Endodermal cell (in vitro differentiated cells): ENCODE measurements at regions not wholly inside any gene's neighbourhood (a gene's known extent, or its start where the extent isn't known, plus 50 kb on each side); places are given as distances from the start of the nearest gene placed in this dataset.

Experiments
- DNase-seq: peaks from one replicate; pipeline ENCODE4 v3.0.0-alpha.2; 2017
- H3K27ac ChIP-seq: 2 replicates; pipeline ENCODE4 v1.5.1; 2013; ENCODE audit warnings: mild to moderate bottlenecking, low read depth, low read length, moderate library complexity
- H3K27me3 ChIP-seq: 2 replicates; pipeline ENCODE4 v1.6.1; 2013; ENCODE audit warnings: mild to moderate bottlenecking, low read length, moderate library complexity; ENCODE audit not compliant: insufficient read depth, control insufficient read depth, poor library complexity, severe bottlenecking
- H3K36me3 ChIP-seq: 2 replicates; pipeline ENCODE4 v1.7.0; 2013; ENCODE audit warnings: mild to moderate bottlenecking, low read length, moderate library complexity; ENCODE audit not compliant: control insufficient read depth, insufficient read depth
- H3K4me1 ChIP-seq: one replicate; pipeline ENCODE4 v1.7.0; 2013; ENCODE audit warnings: low read length; ENCODE audit not compliant: control insufficient read depth, insufficient read depth
- H3K4me3 ChIP-seq: 2 replicates; pipeline ENCODE4 v1.5.1; 2013; ENCODE audit warnings: mild to moderate bottlenecking, low read length, moderate library complexity
- H3K9ac ChIP-seq: 2 replicates; pipeline ENCODE4 v1.6.1; 2013; ENCODE audit warnings: mild to moderate bottlenecking, low read length, moderate library complexity; ENCODE audit not compliant: poor library complexity, severe bottlenecking; ENCODE audit errors: extremely low read depth
- H3K9me3 ChIP-seq: 2 replicates; pipeline ENCODE4 v1.6.1; 2013; ENCODE audit warnings: mild to moderate bottlenecking, low read length, moderate library complexity; ENCODE audit not compliant: control insufficient read depth
- H3K27ac Mint-ChIP-seq: 2 replicates; pipeline ENCODE4 v1.8.0; 2020; ENCODE audit warnings: mixed read lengths
- H3K27me3 Mint-ChIP-seq: 2 replicates; pipeline ENCODE4 v1.8.0; 2021; ENCODE audit warnings: mild to moderate bottlenecking, mixed read lengths; ENCODE audit not compliant: insufficient read depth
- H3K36me3 Mint-ChIP-seq: 2 replicates; pipeline ENCODE4 v1.8.0; 2020; ENCODE audit warnings: low read depth, mixed read lengths
- H3K4me1 Mint-ChIP-seq: 2 replicates; pipeline ENCODE4 v1.8.0; 2020; ENCODE audit warnings: mixed read lengths
- H3K4me3 Mint-ChIP-seq: 2 replicates; pipeline ENCODE4 v1.8.0; 2020; ENCODE audit warnings: mild to moderate bottlenecking, moderate library complexity, mixed read lengths
- H3K9me3 Mint-ChIP-seq: 2 replicates; pipeline ENCODE4 v1.8.0; 2020; ENCODE audit warnings: mild to moderate bottlenecking, mixed read lengths
- WGBS, 2 experiments: methylation state at CpG; one replicate each; pipeline versions ENCODE4 v1.1.5 to v1.1.7; 2013; ENCODE audit warnings: missing lambda C conversion rate in 2 of 2, mixed read lengths in 1 of 2; ENCODE audit not compliant: insufficient coverage in 1 of 2, insufficient read length in 1 of 2; 5-methylcytosine and 5-hydroxymethylcytosine counted together
- TF ChIP-seq, protein P1 (sequence below): fragments of 200-600 bp; sonication (generic); conservative IDR thresholded peaks from 2 replicates; pipeline ENCODE4 v1.5.0; 2021; ENCODE audit warnings: antibody characterized with exemption, mild to moderate bottlenecking

DNA sequence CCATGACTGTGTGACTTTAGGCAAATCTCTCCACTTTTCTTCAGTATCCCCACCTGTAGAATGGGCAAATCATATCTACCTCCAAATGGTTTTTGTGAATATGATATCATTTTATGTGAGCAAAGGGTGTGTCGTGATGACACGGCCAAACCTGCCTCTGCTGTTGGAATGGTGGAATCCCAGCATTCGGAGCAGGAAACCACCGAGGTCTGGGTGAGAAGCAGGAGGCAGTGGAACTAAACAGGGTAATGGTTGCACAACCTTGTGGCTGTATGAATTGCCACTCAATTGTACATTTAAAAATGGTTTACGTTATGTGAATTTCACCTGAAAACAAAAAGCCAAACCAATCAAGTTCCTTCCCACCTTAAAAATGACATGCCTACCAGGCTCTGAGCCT, 131.4 kb upstream of the ZMIZ1 start:
- Mint-ChIP-seq H3K27ac (no peak overlapping the region), H3K4me3 (no peak overlapping the region)
- 91 to 94% methylated on average over 4 to 5 of the region's 5 CpGs for WGBS, 2 experiments

DNA sequence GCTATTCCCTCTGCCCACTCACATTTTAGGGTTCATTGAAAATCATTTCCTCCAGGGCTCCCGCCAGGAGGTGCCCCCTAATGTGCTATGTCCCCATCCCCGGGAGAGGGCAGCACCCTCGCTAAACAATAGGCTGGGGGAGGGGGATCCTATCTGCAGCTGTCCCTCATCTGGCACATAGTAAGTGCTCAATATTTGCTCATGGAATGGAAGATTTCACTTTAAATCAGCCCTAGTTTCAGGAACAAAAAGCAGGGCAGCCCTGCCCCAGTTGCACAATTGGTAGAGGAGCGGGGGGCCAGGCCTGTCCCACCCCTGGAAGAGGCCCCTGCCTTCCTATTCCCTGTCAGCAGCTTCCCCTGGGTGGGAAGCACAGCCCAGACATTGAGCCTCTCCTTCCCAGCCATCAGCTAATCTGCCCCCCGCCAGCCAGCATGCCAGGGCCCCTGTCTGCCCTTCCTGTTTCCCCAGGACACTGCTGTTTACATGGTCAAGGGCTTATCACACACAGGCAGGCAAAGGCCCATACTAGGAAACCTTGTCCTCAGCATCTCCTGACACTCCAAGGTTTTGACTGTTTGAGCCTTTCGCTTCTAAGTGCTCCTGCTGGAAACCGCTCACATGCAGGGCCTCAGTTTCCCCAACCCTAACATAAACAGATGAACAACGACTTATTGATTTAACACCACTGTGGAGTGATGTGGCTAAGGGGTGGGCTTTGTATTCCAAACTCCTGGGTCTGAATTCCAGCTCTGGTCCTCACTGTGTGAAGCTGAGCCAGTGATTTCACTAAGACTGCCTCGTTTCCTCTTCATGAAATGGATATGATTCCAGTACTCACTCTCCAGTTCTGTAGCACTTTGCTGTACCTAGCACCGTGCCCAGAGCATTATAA, 130.7 kb upstream of the ZMIZ1 start:
- peak; percentile 79 for DNase-seq
- H3K9me3 Mint-ChIP-seq = peaks cover 6% of the 10 kb centered on the region
- TF ChIP-seq, protein P1, sequence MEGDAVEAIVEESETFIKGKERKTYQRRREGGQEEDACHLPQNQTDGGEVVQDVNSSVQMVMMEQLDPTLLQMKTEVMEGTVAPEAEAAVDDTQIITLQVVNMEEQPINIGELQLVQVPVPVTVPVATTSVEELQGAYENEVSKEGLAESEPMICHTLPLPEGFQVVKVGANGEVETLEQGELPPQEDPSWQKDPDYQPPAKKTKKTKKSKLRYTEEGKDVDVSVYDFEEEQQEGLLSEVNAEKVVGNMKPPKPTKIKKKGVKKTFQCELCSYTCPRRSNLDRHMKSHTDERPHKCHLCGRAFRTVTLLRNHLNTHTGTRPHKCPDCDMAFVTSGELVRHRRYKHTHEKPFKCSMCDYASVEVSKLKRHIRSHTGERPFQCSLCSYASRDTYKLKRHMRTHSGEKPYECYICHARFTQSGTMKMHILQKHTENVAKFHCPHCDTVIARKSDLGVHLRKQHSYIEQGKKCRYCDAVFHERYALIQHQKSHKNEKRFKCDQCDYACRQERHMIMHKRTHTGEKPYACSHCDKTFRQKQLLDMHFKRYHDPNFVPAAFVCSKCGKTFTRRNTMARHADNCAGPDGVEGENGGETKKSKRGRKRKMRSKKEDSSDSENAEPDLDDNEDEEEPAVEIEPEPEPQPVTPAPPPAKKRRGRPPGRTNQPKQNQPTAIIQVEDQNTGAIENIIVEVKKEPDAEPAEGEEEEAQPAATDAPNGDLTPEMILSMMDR = peak; percentile 49
- H3K36me3 ChIP-seq = no peaks in the 10 kb centered on the region
- no peak overlapping the region for H3K9ac ChIP-seq
- H3K4me3 Mint-ChIP-seq = no peak overlapping the region
- H3K4me1 ChIP-seq = peaks cover 15% of the 10 kb centered on the region
- no peak overlapping the region for H3K4me3 ChIP-seq
- no peak overlapping the region for H3K27ac ChIP-seq
- H3K27ac Mint-ChIP-seq = peak overlapping the region; percentile 65
- peaks cover 8% of the 10 kb centered on the region for H3K9me3 ChIP-seq
- no peaks in the 10 kb centered on the region for H3K27me3 ChIP-seq
- H3K36me3 Mint-ChIP-seq = no peaks in the 10 kb centered on the region
- no peaks in the 10 kb centered on the region for H3K27me3 Mint-ChIP-seq
- WGBS, 2 experiments = 55 to 81% methylated on average over 4 to 10 of the region's 10 CpGs
- H3K4me1 Mint-ChIP-seq = peaks cover 18% of the 10 kb centered on the region

More for the DNA sequence above, 131.4 kb upstream of the ZMIZ1 start:
- H3K36me3 Mint-ChIP-seq = no peaks in the 10 kb centered on the region
- Histone ChIP-seq H3K27me3 (no peaks in the 10 kb centered on the region), H3K4me1 (peaks cover 15% of the 10 kb centered on the region), H3K9me3 (peaks cover 1% of the 10 kb centered on the region), H3K4me3 (no peak overlapping the region), H3K9ac (no peak overlapping the region), H3K36me3 (no peaks in the 10 kb centered on the region), H3K27ac (no peak overlapping the region)
- no peak for DNase-seq
- no peaks in the 10 kb centered on the region for H3K27me3 Mint-ChIP-seq
- no peaks in the 10 kb centered on the region for H3K9me3 Mint-ChIP-seq
- peaks cover 18% of the 10 kb centered on the region for H3K4me1 Mint-ChIP-seq
- TF ChIP-seq, protein P1 = no peak

DNA sequence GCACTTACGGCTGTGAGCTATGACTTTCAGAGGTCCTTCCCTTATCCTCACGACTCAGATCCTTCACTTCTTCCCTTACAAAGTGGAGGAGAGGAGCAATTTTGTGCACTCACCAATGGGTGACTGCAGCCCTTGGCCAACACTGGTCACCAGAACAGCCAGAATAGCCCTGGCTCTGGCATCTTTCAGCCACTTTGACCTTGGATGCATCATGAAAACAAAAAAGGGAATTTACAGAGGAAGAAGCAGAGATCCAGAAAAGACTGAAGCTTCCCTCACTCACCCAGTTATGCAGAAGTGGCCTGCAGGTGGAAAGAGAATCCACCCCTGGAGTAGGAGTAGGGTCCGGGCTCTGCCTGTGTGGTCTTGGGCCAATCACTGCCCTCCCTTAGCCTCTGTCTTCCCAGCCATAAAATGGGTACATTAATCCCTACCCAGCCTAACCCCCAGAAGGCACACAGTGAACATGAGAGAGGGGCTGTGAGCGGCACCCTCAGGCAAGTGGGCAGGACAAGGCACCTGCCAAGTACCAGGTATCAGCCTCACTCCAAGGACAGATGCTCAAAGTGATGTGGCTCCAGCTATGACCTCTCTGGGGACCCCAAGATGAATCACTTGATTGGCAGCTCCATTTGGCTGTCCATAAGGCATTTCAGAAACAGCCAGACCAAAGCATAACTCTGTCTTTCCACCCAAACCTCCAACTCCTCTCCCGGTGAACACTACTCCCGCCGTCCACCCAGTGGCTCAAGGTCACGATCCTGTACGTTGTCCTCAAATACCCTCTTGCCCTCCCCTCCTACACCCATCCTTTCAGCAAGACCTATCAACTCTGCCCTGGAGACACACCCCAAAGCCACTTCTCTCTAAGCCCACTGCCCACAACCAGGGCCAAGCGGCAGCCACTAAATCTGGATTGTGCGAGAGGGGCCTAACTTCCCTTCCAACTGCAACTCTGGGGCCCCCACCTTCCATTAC, 129.8 kb upstream of the ZMIZ1 start:
- H3K27ac Mint-ChIP-seq = peak overlapping the region; percentile 32
- WGBS, 2 experiments = 90 to 94% methylated on average over 7 to 11 of the region's 11 CpGs
- H3K9me3 Mint-ChIP-seq = peaks cover 8% of the 10 kb centered on the region
- Histone ChIP-seq H3K9me3 (peaks cover 15% of the 10 kb centered on the region), H3K27me3 (no peaks in the 10 kb centered on the region), H3K36me3 (no peaks in the 10 kb centered on the region), H3K27ac (no peak overlapping the region), H3K4me1 (peaks cover 15% of the 10 kb centered on the region), H3K9ac (no peak overlapping the region), H3K4me3 (no peak overlapping the region)
- peaks cover 18% of the 10 kb centered on the region for H3K4me1 Mint-ChIP-seq
- no peak overlapping the region for H3K4me3 Mint-ChIP-seq
- no peaks in the 10 kb centered on the region for H3K27me3 Mint-ChIP-seq
- H3K36me3 Mint-ChIP-seq = no peaks in the 10 kb centered on the region
- no peak for DNase-seq
- TF ChIP-seq, protein P1 = no peak
